Peyer's patch (tissue), 4 donors: ENCODE measurements at regions not wholly inside any gene's neighbourhood (a gene's known extent, or its start where the extent isn't known, plus 50 kb on each side); places are given as distances from the start of the nearest gene placed in this dataset.

Experiments used
- CTCF ChIP-seq, 6 experiments: fragments of 450-650 bp in 4 of 6; fragments of 200-600 bp in 2 of 6; sonication (generic) in 1 of 6; IDR thresholded peaks; one replicate each; pipeline ENCODE4 v1.5.1; 2017 to 2019; ENCODE audit warnings: antibody characterized with exemption in 6 of 6, mild to moderate bottlenecking in 3 of 6, moderate library complexity in 1 of 6
- POLR2A ChIP-seq, 2 donors: fragments of 450-650 bp; IDR thresholded peaks; one replicate each; pipeline ENCODE4 v1.5.1; 2017; ENCODE audit warnings: antibody characterized with exemption in 2 of 2, mild to moderate bottlenecking in 2 of 2, moderate library complexity in 2 of 2

- TF ChIP-seq CTCF (IDR thresholded peaks at IDR 0.05) (no peak), POLR2A (IDR thresholded peaks at IDR 0.05) (no peak)
Observed at GRCh38 chr14:100408350-100409002, 85.3 kb downstream of the SLC25A47 start.
